H9 (cell line): ENCODE measurements at regions not wholly inside any gene's neighbourhood (a gene's known extent, or its start where the extent isn't known, plus 50 kb on each side); places are given as distances from the start of the nearest gene placed in this dataset.

ENCODE experiments used
- DNase-seq: peaks from one replicate; pipeline ENCODE4 v3.0.0-alpha.2; 2017
- H2AFZ ChIP-seq: one replicate; pipeline ENCODE4 v1.6.1; 2013; ENCODE audit warnings: mild to moderate bottlenecking, low read length, control low read depth, moderate library complexity
- H2AK5ac ChIP-seq: 2 replicates; pipeline ENCODE4 v1.6.1; 2013; ENCODE audit warnings: low read length, control low read depth, mixed read lengths; ENCODE audit not compliant: insufficient read length
- H2BK120ac ChIP-seq: one replicate; pipeline ENCODE4 v1.6.1; 2013; ENCODE audit warnings: low read depth, mild to moderate bottlenecking, low read length, control low read depth, inconsistent platforms; ENCODE audit not compliant: poor library complexity, severe bottlenecking
- H2BK12ac ChIP-seq: 2 replicates; pipeline ENCODE4 v1.6.1; 2013; ENCODE audit warnings: low read length, control low read depth, mixed read lengths, low read depth; ENCODE audit not compliant: insufficient read length
- H2BK15ac ChIP-seq: 2 replicates; pipeline ENCODE4 v1.6.1; 2013; ENCODE audit warnings: low read depth, low read length, control low read depth
- H2BK20ac ChIP-seq: one replicate; pipeline ENCODE4 v1.6.1; 2013; ENCODE audit warnings: low read depth, mild to moderate bottlenecking, low read length, control low read depth, inconsistent platforms; ENCODE audit not compliant: poor library complexity, severe bottlenecking
- H2BK5ac ChIP-seq: 2 replicates; pipeline ENCODE4 v1.6.1; 2013; ENCODE audit warnings: low read length, control low read depth, mixed read lengths; ENCODE audit not compliant: insufficient read length
- H3K14ac ChIP-seq: 2 replicates; pipeline ENCODE4 v1.6.1; 2013; ENCODE audit warnings: low read length, control low read depth; ENCODE audit not compliant: insufficient read depth
- H3K18ac ChIP-seq: 2 replicates; pipeline ENCODE4 v1.6.1; 2013; ENCODE audit warnings: low read depth, mild to moderate bottlenecking, mixed read lengths, low read length, control low read depth; ENCODE audit not compliant: insufficient read length
- H3K23ac ChIP-seq: 2 replicates; pipeline ENCODE4 v1.6.1; 2013; ENCODE audit warnings: low read length, control low read depth, mixed read lengths, low read depth; ENCODE audit not compliant: insufficient read length
- H3K23me2 ChIP-seq: 2 replicates; pipeline ENCODE4 v1.6.1; 2013; ENCODE audit warnings: low read depth, mild to moderate bottlenecking, mixed read lengths, low read length, control low read depth; ENCODE audit not compliant: insufficient read length, poor library complexity, severe bottlenecking
- H3K27ac ChIP-seq: 2 replicates; pipeline ENCODE4 v1.5.1; 2013; ENCODE audit warnings: low read length, control low read depth, mixed read lengths, low read depth; ENCODE audit not compliant: insufficient read length
- H3K27me3 ChIP-seq: 2 replicates; pipeline ENCODE4 v1.6.1; 2013; ENCODE audit warnings: low read length, control low read depth, inconsistent platforms; ENCODE audit not compliant: insufficient read depth
- H3K4ac ChIP-seq: 2 replicates; pipeline ENCODE4 v1.6.1; 2013; ENCODE audit warnings: low read depth, mild to moderate bottlenecking, control low read depth, inconsistent platforms, low read length, moderate library complexity
- H3K4me1 ChIP-seq: 2 replicates; pipeline ENCODE4 v1.6.1; 2013; ENCODE audit warnings: low read length, control low read depth, inconsistent platforms; ENCODE audit not compliant: insufficient read depth
- H3K4me2 ChIP-seq: 2 replicates; pipeline ENCODE4 v1.6.1; 2013; ENCODE audit warnings: low read length, control low read depth, mixed read lengths; ENCODE audit not compliant: insufficient read length, insufficient read depth
- H3K56ac ChIP-seq: 2 replicates; pipeline ENCODE4 v1.6.1; 2013; ENCODE audit warnings: low read depth, mild to moderate bottlenecking, mixed read lengths, low read length, control low read depth; ENCODE audit not compliant: insufficient read length
- H3K79me1 ChIP-seq: 2 replicates; pipeline ENCODE4 v1.6.1; 2013; ENCODE audit warnings: low read depth, mild to moderate bottlenecking, moderate library complexity, low read length, control low read depth, inconsistent platforms; ENCODE audit not compliant: insufficient read depth, poor library complexity, severe bottlenecking
- H3K79me2 ChIP-seq: 2 replicates; pipeline ENCODE4 v1.6.1; 2013; ENCODE audit warnings: low read length, control low read depth, inconsistent platforms; ENCODE audit not compliant: insufficient read depth
- H3K9ac ChIP-seq: 2 replicates; pipeline ENCODE4 v1.6.1; 2013; ENCODE audit warnings: low read length, control low read depth, mixed read lengths; ENCODE audit not compliant: insufficient read length; ENCODE audit errors: extremely low read depth
- H3K9me3 ChIP-seq: one replicate; pipeline ENCODE4 v1.6.1; 2013; ENCODE audit warnings: low read depth, low read length, inconsistent platforms; ENCODE audit not compliant: control insufficient read depth
- H3T11ph ChIP-seq: one replicate; pipeline ENCODE4 v1.6.1; 2013; ENCODE audit warnings: mild to moderate bottlenecking, low read length, control low read depth, inconsistent platforms
- H4K20me1 ChIP-seq: one replicate; pipeline ENCODE4 v1.6.1; 2013; ENCODE audit not compliant: control insufficient read depth, insufficient read length, insufficient read depth
- H4K5ac ChIP-seq: 2 replicates; pipeline ENCODE4 v1.6.1; 2013; ENCODE audit warnings: low read depth, mild to moderate bottlenecking, mixed read lengths, low read length, control low read depth; ENCODE audit not compliant: insufficient read length
- H4K8ac ChIP-seq: replicated peaks from 2 replicates; pipeline ENCODE4 v1.6.1; 2013; ENCODE audit warnings: low read length, control low read depth, mixed read lengths, low read depth; ENCODE audit not compliant: insufficient read length
- H4K91ac ChIP-seq: 2 replicates; pipeline ENCODE4 v1.6.1; 2013; ENCODE audit warnings: low read depth, mild to moderate bottlenecking, moderate library complexity, mixed read lengths, low read length, control low read depth; ENCODE audit not compliant: insufficient read length
- H3K27ac Mint-ChIP-seq, 3 experiments: 2 replicates in 2 of 3; 3 replicates in 1 of 3; pipeline ENCODE4 v1.8.0; 2020 to 2021; ENCODE audit warnings: mixed read lengths in 3 of 3, mild to moderate bottlenecking in 1 of 3, moderate library complexity in 1 of 3
- H3K27me3 Mint-ChIP-seq: 2 replicates; pipeline ENCODE4 v1.8.0; 2021; ENCODE audit warnings: low read depth, mild to moderate bottlenecking, moderate library complexity, mixed read lengths
- H3K36me3 Mint-ChIP-seq, 3 experiments: 2 replicates in 2 of 3; 3 replicates in 1 of 3; pipeline ENCODE4 v1.8.0; 2020 to 2021; ENCODE audit warnings: low read depth in 3 of 3, mixed read lengths in 3 of 3; ENCODE audit not compliant: insufficient read depth in 1 of 3
- H3K4me1 Mint-ChIP-seq, 2 experiments: 2 replicates each; pipeline ENCODE4 v1.8.0; 2020; ENCODE audit warnings: mixed read lengths in 2 of 2
- H3K4me3 Mint-ChIP-seq, 2 experiments: 2 replicates in 1 of 2; 3 replicates in 1 of 2; pipeline ENCODE4 v1.8.0; 2020 to 2021; ENCODE audit warnings: mild to moderate bottlenecking in 2 of 2, mixed read lengths in 2 of 2, moderate library complexity in 1 of 2
- H3K9me3 Mint-ChIP-seq, 2 experiments: 2 replicates in 1 of 2; 3 replicates in 1 of 2; pipeline ENCODE4 v1.8.0; 2020; ENCODE audit warnings: mild to moderate bottlenecking in 2 of 2, mixed read lengths in 2 of 2, moderate library complexity in 1 of 2
- CTCF ChIP-seq: fragments of 200-600 bp; sonication (generic); conservative IDR thresholded peaks from 3 replicates; pipeline ENCODE4 v1.8.0; 2021; ENCODE audit warnings: antibody characterized with exemption, mild to moderate bottlenecking
- WGBS: extraction: QIAGEN DNeasy Blood & Tissue Kit; methylation state at CpG from one replicate; pipeline ENCODE4 v1.1.7; 2013; ENCODE audit warnings: missing lambda C conversion rate, low lambda C conversion rate, mixed read lengths; ENCODE audit not compliant: insufficient read length; ENCODE audit errors: extremely low coverage; 5-methylcytosine and 5-hydroxymethylcytosine counted together

GRCh38 chr6:103273048-103273447 is 1586.7 kb downstream of the HACE1 start:
- Histone ChIP-seq H3K9me3 (no peaks in the 10 kb centered on the region), H4K5ac (no peak overlapping the region), H3K18ac (no peak overlapping the region), H3K4me2 (no peak overlapping the region), H2BK5ac (no peak overlapping the region), H3K23ac (no peak overlapping the region), H2BK12ac (no peak overlapping the region), H3K9ac (no peak overlapping the region), H3K56ac (no peak overlapping the region), H3K4me1 (no peaks in the 10 kb centered on the region), H3K79me1 (no peaks in the 10 kb centered on the region), H4K20me1 (no peaks in the 10 kb centered on the region), H3K23me2 (no peaks in the 10 kb centered on the region), H3K27me3 (no peaks in the 10 kb centered on the region), H3K27ac (no peak overlapping the region), H2AK5ac (no peak overlapping the region), H2BK120ac (no peak overlapping the region), H3K4ac (no peak overlapping the region), H3T11ph (no peak overlapping the region), H2BK20ac (no peak overlapping the region), H3K14ac (no peak overlapping the region), H2AFZ (no peak overlapping the region), H3K79me2 (no peaks in the 10 kb centered on the region), H2BK15ac (no peak overlapping the region), H4K91ac (no peak overlapping the region), H4K8ac (no peak overlapping the region)
- H3K9me3 Mint-ChIP-seq: peaks cover 0 to 1% of the 10 kb centered on the region in 2 experiments; a peak in 1 of 5 replicates
- no peak for DNase-seq
- no peaks in the 10 kb centered on the region for H3K36me3 Mint-ChIP-seq
- no CpG with 5 or more reads among the region's 1 CpG for WGBS
- peak; percentile 65 for TF ChIP-seq CTCF
- H3K4me3 Mint-ChIP-seq: no peak overlapping the region
- no peaks in the 10 kb centered on the region for H3K4me1 Mint-ChIP-seq
- H3K27ac Mint-ChIP-seq: no peak overlapping the region
- no peaks in the 10 kb centered on the region for H3K27me3 Mint-ChIP-seq
